NCI-H1694 treated with DMSO at 0.1 percent for 48 hours (cell line): ENCODE measurements at regions not wholly inside any gene's neighbourhood (a gene's known extent, or its start where the extent isn't known, plus 50 kb on each side); places are given as distances from the start of the nearest gene placed in this dataset.
"Not testable (repeated sequence)": the region's sequence is repeated elsewhere in the genome, so short reads cannot be mapped to it uniquely, and the experiment has no call there.

ENCODE experiments used
- DNase-seq: peaks from one replicate; lab custom pipeline; 2025; lab: John Stamatoyannopoulos, UW

- DNase-seq = no peak
These were observed 355.8 kb upstream of the SORCS1 start for GRCh38 chr10:107520348-107520747.

- no peak for DNase-seq
These were observed 353.3 kb upstream of the SORCS1 start for GRCh38 chr10:107517811-107518210.

- no peak for DNase-seq
These were observed 351.8 kb upstream of the SORCS1 start for GRCh38 chr10:107516349-107516748.

- DNase-seq = not testable (repeated sequence)
These were observed 339.5 kb upstream of the SORCS1 start for GRCh38 chr10:107504011-107504410.

GRCh38 chr10:107502229-107502985 is 337.9 kb upstream of the SORCS1 start:
- DNase-seq = no peak

- no peak for DNase-seq
These were observed 334.5 kb upstream of the SORCS1 start for GRCh38 chr10:107498983-107499382.

- no peak for DNase-seq
These were observed 332.5 kb upstream of the SORCS1 start for GRCh38 chr10:107497024-107497423.

GRCh38 chr10:107496594-107496993 is 332.1 kb upstream of the SORCS1 start:
- DNase-seq = no peak

- DNase-seq = no peak
These were observed 327.9 kb upstream of the SORCS1 start for GRCh38 chr10:107492389-107492788.

GRCh38 chr10:107490389-107490788 is 325.9 kb upstream of the SORCS1 start:
- no peak for DNase-seq

- DNase-seq = no peak
These were observed 322.8 kb upstream of the SORCS1 start for GRCh38 chr10:107487284-107487683.

GRCh38 chr10:107485019-107485418 is 320.5 kb upstream of the SORCS1 start:
- DNase-seq = no peak

- no peak for DNase-seq
These were observed 317.4 kb upstream of the SORCS1 start for GRCh38 chr10:107481881-107482280.

- no peak for DNase-seq
These were observed 316.7 kb upstream of the SORCS1 start for GRCh38 chr10:107481224-107481623.

GRCh38 chr10:107480781-107481180 is 316.3 kb upstream of the SORCS1 start:
- no peak for DNase-seq

GRCh38 chr10:107477266-107477665 is 312.8 kb upstream of the SORCS1 start:
- no peak for DNase-seq

- no peak for DNase-seq
These were observed 311.9 kb upstream of the SORCS1 start for GRCh38 chr10:107476408-107476807.

GRCh38 chr10:107474650-107475049 is 310.1 kb upstream of the SORCS1 start:
- DNase-seq = no peak

GRCh38 chr10:107473225-107473624 is 308.7 kb upstream of the SORCS1 start:
- DNase-seq = no peak

GRCh38 chr10:107471911-107472310 is 307.4 kb upstream of the SORCS1 start:
- no peak for DNase-seq

GRCh38 chr10:107453561-107453960 is 289.1 kb upstream of the SORCS1 start:
- no peak for DNase-seq

GRCh38 chr10:107451047-107451446 is 286.5 kb upstream of the SORCS1 start:
- no peak for DNase-seq

- no peak for DNase-seq
These were observed 285.6 kb upstream of the SORCS1 start for GRCh38 chr10:107450056-107450455.

GRCh38 chr10:107444443-107444842 is 279.9 kb upstream of the SORCS1 start:
- no peak for DNase-seq
